GM23338 (cell line): ENCODE measurements at regions not wholly inside any gene's neighbourhood (a gene's known extent, or its start where the extent isn't known, plus 50 kb on each side); places are given as distances from the start of the nearest gene placed in this dataset.
A peak's percentile ranks its signal among the peaks of the same experiment; 100 is the strongest.

ENCODE experiments used
- ATAC-seq: fragments of 200-7000 bp; cut with Tn5 transposase; 3 replicates; pipeline ENCODE4 v1.9.1; 2020
- DNase-seq: peaks from one replicate; pipeline ENCODE4 v3.0.0-alpha.2; 2015; ENCODE audit warnings: low spot score
- H2AFZ ChIP-seq: fragments of 200-600 bp; sonication (generic); 2 replicates; pipeline ENCODE4 v1.8.0; 2016; ENCODE audit warnings: antibody characterized with exemption, mild to moderate bottlenecking, moderate library complexity
- H3F3A ChIP-seq: fragments of 200-600 bp; sonication (generic); replicated peaks from 2 replicates; pipeline ENCODE4 v1.8.0; 2017; ENCODE audit warnings: antibody characterized with exemption, mixed run types, low read depth
- H3K27ac ChIP-seq: fragments of 200-600 bp; sonication (generic); 2 replicates; pipeline ENCODE4 v1.6.1; 2016; ENCODE audit warnings: low read depth
- H3K27me3 ChIP-seq: fragments of 200-600 bp; sonication (generic); 2 replicates; pipeline ENCODE4 v1.8.0; 2016; ENCODE audit warnings: mild to moderate bottlenecking, mixed run types, moderate library complexity; ENCODE audit not compliant: insufficient read depth
- H3K36me3 ChIP-seq: fragments of 200-600 bp; sonication (generic); 2 replicates; pipeline ENCODE4 v1.8.0; 2016; ENCODE audit warnings: mild to moderate bottlenecking; ENCODE audit not compliant: insufficient read depth
- H3K4me1 ChIP-seq: fragments of 200-600 bp; sonication (generic); 2 replicates; pipeline ENCODE4 v1.8.0; 2016; ENCODE audit warnings: mild to moderate bottlenecking, moderate library complexity; ENCODE audit not compliant: insufficient read depth
- H3K4me2 ChIP-seq: fragments of 200-600 bp; sonication (generic); 2 replicates; pipeline ENCODE4 v1.7.1; 2017; ENCODE audit warnings: mixed run types
- H3K4me3 ChIP-seq: fragments of 200-600 bp; sonication (generic); 2 replicates; pipeline ENCODE4 v1.6.1; 2016; ENCODE audit warnings: mixed run types
- H3K79me2 ChIP-seq: fragments of 200-600 bp; sonication (generic); replicated peaks from 2 replicates; pipeline ENCODE4 v1.8.0; 2017; ENCODE audit warnings: mild to moderate bottlenecking; ENCODE audit not compliant: insufficient read depth
- H3K9me2 ChIP-seq: fragments of 200-600 bp; sonication (generic); 2 replicates; pipeline ENCODE4 v1.8.0; 2017; ENCODE audit not compliant: insufficient read depth
- H4K20me1 ChIP-seq: fragments of 200-600 bp; sonication (generic); replicated peaks from 2 replicates; pipeline ENCODE4 v1.8.0; 2017; ENCODE audit warnings: mild to moderate bottlenecking; ENCODE audit not compliant: insufficient read depth
- H3K27ac Mint-ChIP-seq: 2 replicates; pipeline ENCODE4 v1.8.0; 2020; ENCODE audit warnings: inconsistent platforms, mild to moderate bottlenecking, moderate library complexity, mixed read lengths
- H3K27me3 Mint-ChIP-seq: 3 replicates; pipeline ENCODE4 v1.8.0; 2022; ENCODE audit warnings: low read depth, mild to moderate bottlenecking, moderate library complexity, mixed read lengths, inconsistent platforms; ENCODE audit not compliant: insufficient read depth, poor library complexity
- H3K36me3 Mint-ChIP-seq: 3 replicates; pipeline ENCODE4 v1.8.0; 2021; ENCODE audit warnings: low read depth, mild to moderate bottlenecking, inconsistent platforms, moderate library complexity, mixed read lengths
- H3K4me1 Mint-ChIP-seq: 3 replicates; pipeline ENCODE4 v1.8.0; 2020; ENCODE audit warnings: mild to moderate bottlenecking, inconsistent platforms, mixed read lengths
- H3K4me3 Mint-ChIP-seq: 3 replicates; pipeline ENCODE4 v1.8.0; 2021; ENCODE audit warnings: moderate library complexity, mild to moderate bottlenecking, inconsistent platforms, mixed read lengths
- H3K9me3 Mint-ChIP-seq: 3 replicates; pipeline ENCODE4 v1.8.0; 2020; ENCODE audit warnings: moderate library complexity, mild to moderate bottlenecking, inconsistent platforms, mixed read lengths
- CREB1 ChIP-seq: fragments of 250-450 bp; sonication (Bioruptor Pico); IDR thresholded peaks from 2 replicates; pipeline ENCODE4 v1.5.0; 2020; ENCODE audit warnings: low read depth, mild to moderate bottlenecking, moderate library complexity
- JUNB ChIP-seq: IDR thresholded peaks from one replicate; pipeline ENCODE4 v1.6.1; 2016; ENCODE audit warnings: antibody characterized with exemption; ENCODE audit not compliant: unreplicated experiment
- NANOG ChIP-seq: IDR thresholded peaks from 2 replicates; pipeline ENCODE4 v1.6.1; 2016; ENCODE audit warnings: antibody characterized with exemption, borderline replicate concordance
- POLR2AphosphoS5 ChIP-seq: IDR thresholded peaks from 2 replicates; pipeline ENCODE4 v1.6.1; 2016; ENCODE audit warnings: antibody characterized with exemption, low read depth
- ZNF114 ChIP-seq: fragments of 250-450 bp; sonication (Bioruptor Pico); IDR thresholded peaks from 2 replicates; pipeline ENCODE4 v1.5.0; 2020; ENCODE audit warnings: mild to moderate bottlenecking, moderate library complexity
- ZNF331 ChIP-seq: fragments of 250-450 bp; sonication (Bioruptor Pico); IDR thresholded peaks from 2 replicates; pipeline ENCODE4 v1.5.0; 2020; ENCODE audit warnings: low read depth, mild to moderate bottlenecking, moderate library complexity
- TF ChIP-seq, protein P1 (sequence below): IDR thresholded peaks from one replicate; pipeline ENCODE4 v1.6.1; 2018; ENCODE audit warnings: antibody characterized with exemption; ENCODE audit not compliant: unreplicated experiment
- TF ChIP-seq, protein P2 (sequence below), 2 experiments: fragments of 200-600 bp in 1 of 2; sonication (generic) in 1 of 2; conservative IDR thresholded peaks; 2 replicates each; pipeline versions ENCODE4 v1.5.1 to v1.6.1; 2016 to 2017; ENCODE audit warnings: antibody characterized with exemption in 2 of 2, low read depth in 2 of 2, mild to moderate bottlenecking in 2 of 2, moderate library complexity in 1 of 2

DNA sequence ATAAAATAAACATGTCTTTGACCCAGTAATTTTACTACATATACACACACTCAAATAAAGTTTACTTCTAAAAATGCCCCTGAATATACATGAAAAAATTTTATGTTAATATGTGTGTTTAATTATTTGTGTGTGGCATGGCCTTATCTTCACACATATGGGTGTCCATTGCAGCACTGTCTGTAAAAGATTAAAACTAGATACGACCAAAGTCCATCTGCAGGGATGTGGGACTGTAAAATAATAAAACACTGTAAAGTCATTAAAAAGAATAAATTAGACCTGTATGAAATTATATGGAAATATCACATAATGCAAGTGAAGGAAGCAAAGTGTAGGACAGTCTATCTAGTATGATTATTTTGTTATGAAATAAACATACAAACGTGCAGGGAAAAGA is 337.3 kb downstream of the RND3 start:
- Histone ChIP-seq H3K4me1 (no peaks in the 10 kb centered on the region), H3K27ac (no peak overlapping the region), H3K9me2 (peaks cover 4% of the 10 kb centered on the region; the same call in 1 of the 2 replicates), H3K79me2 (no peaks in the 10 kb centered on the region), H3K4me2 (no peak overlapping the region), H3K36me3 (no peaks in the 10 kb centered on the region; the same call in 1 of the 2 replicates), H2AFZ (no peak overlapping the region), H4K20me1 (no peaks in the 10 kb centered on the region), H3F3A (no peaks in the 10 kb centered on the region), H3K27me3 (no peaks in the 10 kb centered on the region), H3K4me3 (no peak overlapping the region)
- no peak overlapping the region for H3K4me3 Mint-ChIP-seq
- H3K4me1 Mint-ChIP-seq: no peaks in the 10 kb centered on the region; the same call in 2 of the 3 replicates
- peaks cover 21% of the 10 kb centered on the region for H3K36me3 Mint-ChIP-seq
- H3K27me3 Mint-ChIP-seq: peaks cover 3% of the 10 kb centered on the region
- ATAC-seq (no peak), DNase-seq (no peak)
- no peak overlapping the region for H3K27ac Mint-ChIP-seq
- H3K9me3 Mint-ChIP-seq: peaks cover 23% of the 10 kb centered on the region
- TF ChIP-seq NANOG (no peak), CREB1 (CRISPR knock-in tag) (no peak), POLR2AphosphoS5 (no peak), ZNF331 (CRISPR knock-in tag) (no peak), ZNF114 (CRISPR knock-in tag) (no peak), JUNB (no peak)
- TF ChIP-seq, protein P1, sequence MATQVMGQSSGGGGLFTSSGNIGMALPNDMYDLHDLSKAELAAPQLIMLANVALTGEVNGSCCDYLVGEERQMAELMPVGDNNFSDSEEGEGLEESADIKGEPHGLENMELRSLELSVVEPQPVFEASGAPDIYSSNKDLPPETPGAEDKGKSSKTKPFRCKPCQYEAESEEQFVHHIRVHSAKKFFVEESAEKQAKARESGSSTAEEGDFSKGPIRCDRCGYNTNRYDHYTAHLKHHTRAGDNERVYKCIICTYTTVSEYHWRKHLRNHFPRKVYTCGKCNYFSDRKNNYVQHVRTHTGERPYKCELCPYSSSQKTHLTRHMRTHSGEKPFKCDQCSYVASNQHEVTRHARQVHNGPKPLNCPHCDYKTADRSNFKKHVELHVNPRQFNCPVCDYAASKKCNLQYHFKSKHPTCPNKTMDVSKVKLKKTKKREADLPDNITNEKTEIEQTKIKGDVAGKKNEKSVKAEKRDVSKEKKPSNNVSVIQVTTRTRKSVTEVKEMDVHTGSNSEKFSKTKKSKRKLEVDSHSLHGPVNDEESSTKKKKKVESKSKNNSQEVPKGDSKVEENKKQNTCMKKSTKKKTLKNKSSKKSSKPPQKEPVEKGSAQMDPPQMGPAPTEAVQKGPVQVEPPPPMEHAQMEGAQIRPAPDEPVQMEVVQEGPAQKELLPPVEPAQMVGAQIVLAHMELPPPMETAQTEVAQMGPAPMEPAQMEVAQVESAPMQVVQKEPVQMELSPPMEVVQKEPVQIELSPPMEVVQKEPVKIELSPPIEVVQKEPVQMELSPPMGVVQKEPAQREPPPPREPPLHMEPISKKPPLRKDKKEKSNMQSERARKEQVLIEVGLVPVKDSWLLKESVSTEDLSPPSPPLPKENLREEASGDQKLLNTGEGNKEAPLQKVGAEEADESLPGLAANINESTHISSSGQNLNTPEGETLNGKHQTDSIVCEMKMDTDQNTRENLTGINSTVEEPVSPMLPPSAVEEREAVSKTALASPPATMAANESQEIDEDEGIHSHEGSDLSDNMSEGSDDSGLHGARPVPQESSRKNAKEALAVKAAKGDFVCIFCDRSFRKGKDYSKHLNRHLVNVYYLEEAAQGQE: no peak
- TF ChIP-seq, protein P2, sequence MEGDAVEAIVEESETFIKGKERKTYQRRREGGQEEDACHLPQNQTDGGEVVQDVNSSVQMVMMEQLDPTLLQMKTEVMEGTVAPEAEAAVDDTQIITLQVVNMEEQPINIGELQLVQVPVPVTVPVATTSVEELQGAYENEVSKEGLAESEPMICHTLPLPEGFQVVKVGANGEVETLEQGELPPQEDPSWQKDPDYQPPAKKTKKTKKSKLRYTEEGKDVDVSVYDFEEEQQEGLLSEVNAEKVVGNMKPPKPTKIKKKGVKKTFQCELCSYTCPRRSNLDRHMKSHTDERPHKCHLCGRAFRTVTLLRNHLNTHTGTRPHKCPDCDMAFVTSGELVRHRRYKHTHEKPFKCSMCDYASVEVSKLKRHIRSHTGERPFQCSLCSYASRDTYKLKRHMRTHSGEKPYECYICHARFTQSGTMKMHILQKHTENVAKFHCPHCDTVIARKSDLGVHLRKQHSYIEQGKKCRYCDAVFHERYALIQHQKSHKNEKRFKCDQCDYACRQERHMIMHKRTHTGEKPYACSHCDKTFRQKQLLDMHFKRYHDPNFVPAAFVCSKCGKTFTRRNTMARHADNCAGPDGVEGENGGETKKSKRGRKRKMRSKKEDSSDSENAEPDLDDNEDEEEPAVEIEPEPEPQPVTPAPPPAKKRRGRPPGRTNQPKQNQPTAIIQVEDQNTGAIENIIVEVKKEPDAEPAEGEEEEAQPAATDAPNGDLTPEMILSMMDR (conservative IDR thresholded peaks at IDR 0.05; ENCODE audit: low read depth in 2 of 2): no peak

DNA sequence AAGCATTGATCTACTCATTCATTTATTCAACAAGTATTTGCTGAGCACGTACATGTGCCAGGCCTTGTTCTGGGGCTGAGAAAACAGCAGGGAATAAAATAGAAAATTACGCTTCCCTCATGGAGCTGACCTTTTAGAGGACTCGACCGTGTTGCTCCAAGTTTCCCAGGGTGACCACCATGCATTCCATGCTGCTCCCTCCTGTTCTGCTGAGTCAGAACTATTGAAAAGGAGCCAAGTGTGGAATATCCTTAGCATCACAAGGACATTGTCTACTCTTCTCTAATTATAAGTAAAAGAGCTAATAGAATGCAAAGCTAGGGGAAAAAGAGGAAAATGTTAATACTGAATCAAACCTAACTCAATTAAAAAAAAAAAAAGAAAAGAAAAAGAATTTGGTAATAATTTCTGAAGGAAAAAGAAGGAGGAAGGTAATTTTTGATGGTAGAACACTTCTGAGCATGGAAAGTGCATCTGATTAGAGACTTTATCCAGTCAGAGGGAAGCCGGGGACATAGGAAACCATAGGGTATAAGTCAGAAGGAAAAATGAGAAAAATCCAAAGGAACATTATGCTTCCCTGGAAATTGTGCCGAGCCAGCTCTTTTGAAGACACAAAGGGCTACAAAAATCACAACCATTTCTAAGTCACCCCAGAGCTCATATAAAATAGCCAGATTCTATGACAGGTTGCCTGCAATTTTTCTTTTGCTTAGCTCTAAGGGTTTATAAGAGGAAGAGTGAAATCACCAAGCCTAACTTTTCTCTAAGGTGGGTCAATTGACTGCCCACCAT is 339.4 kb downstream of the RND3 start:
- ATAC-seq: no peak
- Histone ChIP-seq H3K27ac (no peak overlapping the region), H2AFZ (peak overlapping the region; percentile 20; the same call in 1 of the 2 replicates), H3F3A (no peaks in the 10 kb centered on the region), H3K4me3 (no peak overlapping the region), H3K36me3 (no peaks in the 10 kb centered on the region; the same call in 1 of the 2 replicates), H3K4me2 (no peak overlapping the region), H3K27me3 (no peaks in the 10 kb centered on the region), H3K9me2 (peaks cover 4% of the 10 kb centered on the region; the same call in 1 of the 2 replicates), H3K79me2 (no peaks in the 10 kb centered on the region), H3K4me1 (no peaks in the 10 kb centered on the region), H4K20me1 (no peaks in the 10 kb centered on the region)
- no peak overlapping the region for H3K4me3 Mint-ChIP-seq
- peaks cover 3% of the 10 kb centered on the region for H3K27me3 Mint-ChIP-seq
- H3K4me1 Mint-ChIP-seq: no peaks in the 10 kb centered on the region; the same call in 2 of the 3 replicates
- H3K9me3 Mint-ChIP-seq: peaks cover 23% of the 10 kb centered on the region
- TF ChIP-seq, protein P1: no peak
- TF ChIP-seq ZNF114 (CRISPR knock-in tag) (no peak), JUNB (no peak)
- TF ChIP-seq, protein P2 (conservative IDR thresholded peaks at IDR 0.05; ENCODE audit: low read depth in 2 of 2): no peak
- H3K36me3 Mint-ChIP-seq: peaks cover 21% of the 10 kb centered on the region
- no peak for DNase-seq
- no peak overlapping the region for H3K27ac Mint-ChIP-seq
